ENCODE measurements at regions not wholly inside any gene's neighbourhood (a gene's known extent, or its start where the extent isn't known, plus 50 kb on each side); places are given as distances from the start of the nearest gene placed in this dataset.

DNA sequence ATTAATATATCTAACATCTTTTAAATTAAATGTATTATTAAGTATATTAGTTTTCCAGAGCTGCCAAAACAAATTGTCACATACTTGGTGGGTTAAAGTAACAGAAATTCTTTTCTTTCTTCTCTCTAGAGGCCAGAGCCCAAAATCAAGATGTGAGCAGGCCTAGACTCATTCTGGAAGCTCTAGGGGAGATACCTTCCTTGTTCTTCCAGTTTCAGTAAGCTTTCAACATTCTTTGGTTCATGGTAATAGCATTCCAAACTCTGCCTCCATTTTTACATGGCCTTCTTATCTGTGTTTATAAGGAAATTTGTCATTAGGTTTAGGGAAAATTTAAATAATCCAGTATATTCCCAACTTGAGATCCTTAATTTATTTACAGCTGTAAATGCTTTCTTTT lies 1054.6 kb upstream of the GBE1 start:
- peaks cover 10% of the 10 kb centered on the region; the same call in 1 of the 2 replicates for H3K36me3 ChIP-seq (ENCODE audit: low read length)
- H3K9ac ChIP-seq (ENCODE audit: low read length): no peak overlapping the region
- TF ChIP-seq EZH2phosphoT487 (conservative IDR thresholded peaks at IDR 0.05; ENCODE audit: low read length): no peak
- TF ChIP-seq CTCF (IDR thresholded peaks at IDR 0.05; ENCODE audit: insufficient read depth, low read length, poor library complexity, severe bottlenecking): no peak
- H3K4me3 ChIP-seq (ENCODE audit: insufficient read depth, low read length, poor library complexity, severe bottlenecking): no peak overlapping the region
- H3K27me3 ChIP-seq (ENCODE audit: low read length): no peaks in the 10 kb centered on the region
- H3K79me2 ChIP-seq (ENCODE audit: insufficient read depth, low read length): no peaks in the 10 kb centered on the region
- no peak overlapping the region for H3K4me2 ChIP-seq (ENCODE audit: low read depth, low read length, poor library complexity, severe bottlenecking)
- no peak overlapping the region for H2AFZ ChIP-seq (ENCODE audit: low read depth, low read length, severe bottlenecking)
- H4K20me1 ChIP-seq (ENCODE audit: low read depth, low read length): no peaks in the 10 kb centered on the region
- no peaks in the 10 kb centered on the region for H3K9me2 ChIP-seq (replicated peaks; ENCODE audit: insufficient read depth, low read length)
- H3K9me3 ChIP-seq (ENCODE audit: insufficient read depth, low read length): peaks cover 32% of the 10 kb centered on the region; the same call in 1 of the 2 replicates
- no peak overlapping the region for H3K27ac ChIP-seq (ENCODE audit: low read depth, low read length)
- H3F3A ChIP-seq (ENCODE audit: insufficient read depth): no peaks in the 10 kb centered on the region

DNA sequence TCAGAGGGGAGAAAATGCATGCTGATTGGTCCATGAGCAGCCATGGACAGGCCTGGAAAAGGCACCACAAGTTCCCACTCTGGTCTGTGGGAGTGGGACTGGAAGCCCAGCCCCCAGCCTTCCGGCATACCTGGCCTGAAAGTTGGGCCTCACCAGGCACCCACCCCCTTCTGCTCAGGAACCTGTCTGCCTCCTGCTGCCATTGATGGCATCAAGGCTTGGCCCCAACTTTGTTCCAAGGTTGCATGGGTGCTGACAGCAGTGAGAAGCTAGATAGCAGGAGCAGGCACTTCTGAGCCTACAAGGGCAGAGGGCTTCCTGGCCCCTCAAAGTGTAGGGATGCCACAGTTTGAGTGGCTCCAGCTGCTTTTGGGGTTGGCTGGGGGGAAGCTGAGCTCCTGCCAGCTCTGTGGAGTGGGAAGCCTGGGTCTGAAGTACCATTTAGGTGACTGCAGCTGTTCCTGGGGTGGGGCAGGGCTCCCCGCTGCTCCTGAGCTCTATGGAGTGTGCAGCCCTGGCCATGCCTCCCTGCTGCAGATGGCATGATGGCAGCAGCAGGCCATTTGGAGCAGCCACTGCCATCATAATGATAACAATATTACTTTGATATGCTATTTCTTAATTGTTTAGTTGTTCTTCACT lies 1054.1 kb upstream of the GBE1 start:
- Histone ChIP-seq H4K20me1 (ENCODE audit: low read depth, low read length) (no peaks in the 10 kb centered on the region), H3K4me3 (ENCODE audit: insufficient read depth, low read length, poor library complexity, severe bottlenecking) (no peak overlapping the region)

DNA sequence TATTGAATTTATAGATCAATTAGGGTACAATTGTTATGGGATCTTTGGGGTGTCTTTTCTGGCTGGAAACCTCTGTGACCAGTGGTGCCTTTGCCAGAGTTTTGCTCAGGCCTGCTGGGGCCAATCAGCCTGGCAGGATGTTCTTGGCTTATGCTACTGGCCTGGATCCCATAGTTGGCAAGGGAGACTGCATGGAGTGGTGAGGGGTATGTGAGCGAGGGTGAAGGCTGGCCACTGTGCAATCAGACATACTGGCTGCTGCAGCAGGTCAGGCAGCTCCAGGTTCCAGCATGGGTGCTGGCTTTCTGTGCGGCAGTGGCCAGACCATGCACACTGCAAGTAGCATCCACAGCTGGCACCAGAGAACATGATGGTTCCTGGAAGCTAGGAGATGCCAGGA lies 1053.2 kb upstream of the GBE1 start:
- Histone ChIP-seq H3K27ac (ENCODE audit: low read depth, low read length) (no peak overlapping the region), H3F3A (ENCODE audit: insufficient read depth) (no peaks in the 10 kb centered on the region), H3K4me3 (ENCODE audit: insufficient read depth, low read length, poor library complexity, severe bottlenecking) (no peak overlapping the region), H3K4me2 (ENCODE audit: low read depth, low read length, poor library complexity, severe bottlenecking) (no peak overlapping the region), H3K9me3 (ENCODE audit: insufficient read depth, low read length) (peaks cover 32% of the 10 kb centered on the region; the same call in 1 of the 2 replicates), H2AFZ (ENCODE audit: low read depth, low read length, severe bottlenecking) (no peak overlapping the region), H4K20me1 (ENCODE audit: low read depth, low read length) (no peaks in the 10 kb centered on the region), H3K79me2 (ENCODE audit: insufficient read depth, low read length) (no peaks in the 10 kb centered on the region), H3K9me2 (replicated peaks; ENCODE audit: insufficient read depth, low read length) (no peaks in the 10 kb centered on the region), H3K27me3 (ENCODE audit: low read length) (no peaks in the 10 kb centered on the region), H3K9ac (ENCODE audit: low read length) (no peak overlapping the region), H3K36me3 (ENCODE audit: low read length) (peaks cover 10% of the 10 kb centered on the region; the same call in 1 of the 2 replicates)
- no peak for TF ChIP-seq CTCF (IDR thresholded peaks at IDR 0.05; ENCODE audit: insufficient read depth, low read length, poor library complexity, severe bottlenecking)
- no peak for TF ChIP-seq EZH2phosphoT487 (conservative IDR thresholded peaks at IDR 0.05; ENCODE audit: low read length)

More for the DNA sequence above, 1054.1 kb upstream of the GBE1 start:
- no peaks in the 10 kb centered on the region for H3K27me3 ChIP-seq (ENCODE audit: low read length)
- H3K36me3 ChIP-seq (ENCODE audit: low read length): peaks cover 10% of the 10 kb centered on the region; the same call in 1 of the 2 replicates
- no peak overlapping the region for H3K4me2 ChIP-seq (ENCODE audit: low read depth, low read length, poor library complexity, severe bottlenecking)
- H3K79me2 ChIP-seq (ENCODE audit: insufficient read depth, low read length): no peaks in the 10 kb centered on the region
- TF ChIP-seq EZH2phosphoT487 (conservative IDR thresholded peaks at IDR 0.05; ENCODE audit: low read length) (no peak), CTCF (IDR thresholded peaks at IDR 0.05; ENCODE audit: insufficient read depth, low read length, poor library complexity, severe bottlenecking) (no peak)
- H3K9me3 ChIP-seq (ENCODE audit: insufficient read depth, low read length): peaks cover 32% of the 10 kb centered on the region; the same call in 1 of the 2 replicates
- no peak overlapping the region for H3K27ac ChIP-seq (ENCODE audit: low read depth, low read length)
- H3F3A ChIP-seq (ENCODE audit: insufficient read depth): no peaks in the 10 kb centered on the region
- H2AFZ ChIP-seq (ENCODE audit: low read depth, low read length, severe bottlenecking): no peak overlapping the region
- no peak overlapping the region for H3K9ac ChIP-seq (ENCODE audit: low read length)
- H3K9me2 ChIP-seq (replicated peaks; ENCODE audit: insufficient read depth, low read length): no peaks in the 10 kb centered on the region

All from SU-DHL-6 (cell line).